ENCODE measurements at regions not wholly inside any gene's neighbourhood (a gene's known extent, or its start where the extent isn't known, plus 50 kb on each side); places are given as distances from the start of the nearest gene placed in this dataset.

- ChIA-PET CTCF (no interaction called here), POLR2A (no interaction called here)
- DNase-seq (ENCODE audit: extremely low spot score) = no peak
- TF ChIP-seq CTCF (IDR thresholded peaks at IDR 0.05; ENCODE audit: control extremely low read depth, extremely low read depth, low read depth, missing control alignments) = no peak
Observed at GRCh38 chr2:495745-496275, 181.4 kb downstream of the TMEM18 start.

- ChIA-PET POLR2A (no interaction called here), CTCF (no interaction called here)
- no peak for TF ChIP-seq CTCF (IDR thresholded peaks at IDR 0.05; ENCODE audit: control extremely low read depth, extremely low read depth, low read depth, missing control alignments)
- DNase-seq (ENCODE audit: extremely low spot score) = no peak
Observed at GRCh38 chr2:494853-495252, 182.4 kb downstream of the TMEM18 start.

GRCh38 chr2:493228-493627, 184.0 kb downstream of the TMEM18 start:
- DNase-seq (ENCODE audit: extremely low spot score) = no peak
- ChIA-PET CTCF (no interaction called here), POLR2A (no interaction called here)
- TF ChIP-seq CTCF (IDR thresholded peaks at IDR 0.05; ENCODE audit: control extremely low read depth, extremely low read depth, low read depth, missing control alignments) = no peak

- POLR2A ChIA-PET = no interaction called here
- DNase-seq (ENCODE audit: extremely low spot score) = no peak
- CTCF ChIA-PET = no interaction called here
- TF ChIP-seq CTCF (IDR thresholded peaks at IDR 0.05; ENCODE audit: control extremely low read depth, extremely low read depth, low read depth, missing control alignments) = no peak
Observed at GRCh38 chr2:492178-492577, 185.0 kb downstream of the TMEM18 start.

- no peak for DNase-seq (ENCODE audit: extremely low spot score)
- no peak for TF ChIP-seq CTCF (IDR thresholded peaks at IDR 0.05; ENCODE audit: control extremely low read depth, extremely low read depth, low read depth, missing control alignments)
- ChIA-PET POLR2A (no interaction called here), CTCF (no interaction called here)
Observed at GRCh38 chr2:489838-490237, 187.4 kb downstream of the TMEM18 start.

- DNase-seq (ENCODE audit: extremely low spot score) = no peak
- POLR2A ChIA-PET = no interaction called here
- CTCF ChIA-PET = no interaction called here
- TF ChIP-seq CTCF (IDR thresholded peaks at IDR 0.05; ENCODE audit: control extremely low read depth, extremely low read depth, low read depth, missing control alignments) = no peak
Observed at GRCh38 chr2:489084-489483, 188.1 kb downstream of the TMEM18 start.
